ENCODE measurements at regions not wholly inside any gene's neighbourhood (a gene's known extent, or its start where the extent isn't known, plus 50 kb on each side); places are given as distances from the start of the nearest gene placed in this dataset.

DNA sequence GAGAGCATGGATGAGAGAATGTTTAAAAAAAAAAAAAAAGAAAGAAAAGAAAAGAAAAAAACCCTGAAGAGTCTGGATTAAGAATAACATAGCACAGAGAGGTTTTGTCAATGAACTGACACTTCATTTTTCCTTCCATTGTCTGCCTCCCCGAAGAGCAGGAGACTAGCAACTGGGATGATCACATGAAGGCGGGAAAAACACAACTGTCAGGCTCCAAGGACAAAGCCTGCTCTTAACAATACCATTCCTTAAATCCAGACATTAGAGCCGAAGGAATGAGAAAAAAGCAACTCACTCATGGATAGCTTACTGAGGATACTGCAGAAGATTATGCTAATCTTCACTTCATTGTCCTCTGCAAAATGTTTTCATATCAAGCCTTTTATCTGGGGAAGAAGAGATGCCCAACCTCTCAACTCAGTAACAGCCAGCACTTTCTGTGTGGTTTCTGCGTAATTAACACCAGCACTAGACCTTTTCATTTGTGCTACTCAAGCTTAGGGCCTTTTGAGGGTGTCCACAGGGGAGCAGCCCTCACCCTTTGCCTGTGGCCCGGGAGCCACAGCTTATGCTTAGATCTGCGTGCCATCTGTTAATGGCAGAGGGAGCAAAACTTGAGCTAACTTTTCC lies 182.3 kb downstream of the BARHL2 start:
- TF ChIP-seq, protein P1, sequence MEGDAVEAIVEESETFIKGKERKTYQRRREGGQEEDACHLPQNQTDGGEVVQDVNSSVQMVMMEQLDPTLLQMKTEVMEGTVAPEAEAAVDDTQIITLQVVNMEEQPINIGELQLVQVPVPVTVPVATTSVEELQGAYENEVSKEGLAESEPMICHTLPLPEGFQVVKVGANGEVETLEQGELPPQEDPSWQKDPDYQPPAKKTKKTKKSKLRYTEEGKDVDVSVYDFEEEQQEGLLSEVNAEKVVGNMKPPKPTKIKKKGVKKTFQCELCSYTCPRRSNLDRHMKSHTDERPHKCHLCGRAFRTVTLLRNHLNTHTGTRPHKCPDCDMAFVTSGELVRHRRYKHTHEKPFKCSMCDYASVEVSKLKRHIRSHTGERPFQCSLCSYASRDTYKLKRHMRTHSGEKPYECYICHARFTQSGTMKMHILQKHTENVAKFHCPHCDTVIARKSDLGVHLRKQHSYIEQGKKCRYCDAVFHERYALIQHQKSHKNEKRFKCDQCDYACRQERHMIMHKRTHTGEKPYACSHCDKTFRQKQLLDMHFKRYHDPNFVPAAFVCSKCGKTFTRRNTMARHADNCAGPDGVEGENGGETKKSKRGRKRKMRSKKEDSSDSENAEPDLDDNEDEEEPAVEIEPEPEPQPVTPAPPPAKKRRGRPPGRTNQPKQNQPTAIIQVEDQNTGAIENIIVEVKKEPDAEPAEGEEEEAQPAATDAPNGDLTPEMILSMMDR (IDR thresholded peaks at IDR 0.05; ENCODE audit: poor library complexity) = no peak
- no peak for TF ChIP-seq EZH2 (IDR thresholded peaks at IDR 0.05; ENCODE audit: borderline replicate concordance)
- H3K79me2 ChIP-seq = no peaks in the 10 kb centered on the region
- no peak overlapping the region for H2AFZ ChIP-seq
- H3K4me3 ChIP-seq = no peak overlapping the region
- 56% methylated on average over 6 of the region's 6 CpGs for WGBS (ENCODE audit: low lambda C conversion rate, missing lambda C conversion rate)
- DNase-seq (ENCODE audit: low spot score) = no peak
- no peaks in the 10 kb centered on the region for H3K9me3 ChIP-seq (ENCODE audit: low read depth)
- no peaks in the 10 kb centered on the region for H3K27me3 ChIP-seq
- no peaks in the 10 kb centered on the region for H3K36me3 ChIP-seq (replicated peaks; ENCODE audit: insufficient read depth, low read depth)
- no peaks in the 10 kb centered on the region for H3K4me1 ChIP-seq (ENCODE audit: insufficient read depth)
- H4K20me1 ChIP-seq (ENCODE audit: insufficient read depth, poor library complexity, severe bottlenecking) = no peaks in the 10 kb centered on the region
- no peaks in the 10 kb centered on the region for H3K9me2 ChIP-seq (replicated peaks; ENCODE audit: insufficient read depth)
- H3K4me2 ChIP-seq = no peak overlapping the region
- H3K27ac ChIP-seq = no peak overlapping the region

DNA sequence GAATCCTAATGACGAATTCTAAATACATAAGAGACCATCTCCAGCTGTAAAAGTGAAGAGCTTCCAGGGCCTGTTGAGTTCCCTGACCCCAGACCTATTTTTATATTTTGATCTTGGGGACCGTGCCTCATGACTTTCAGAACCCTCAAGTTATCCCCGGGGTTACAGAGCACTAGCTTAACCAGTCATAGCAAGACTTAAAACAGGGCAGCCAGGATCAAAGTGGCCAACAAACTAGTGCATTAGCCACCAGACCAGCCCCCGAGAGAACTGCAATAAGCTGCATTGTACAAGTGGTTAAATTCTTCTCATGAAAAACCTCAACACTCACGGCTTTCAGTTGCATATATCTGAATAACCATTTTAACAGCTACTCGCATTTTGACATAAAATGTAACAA lies 183.0 kb downstream of the BARHL2 start:
- DNase-seq (ENCODE audit: low spot score) = no peak
- no peaks in the 10 kb centered on the region for H3K36me3 ChIP-seq (replicated peaks; ENCODE audit: insufficient read depth, low read depth)
- H3K79me2 ChIP-seq = no peaks in the 10 kb centered on the region
- no peak overlapping the region for H3K27ac ChIP-seq
- no peaks in the 10 kb centered on the region for H3K27me3 ChIP-seq
- no peaks in the 10 kb centered on the region for H4K20me1 ChIP-seq (ENCODE audit: insufficient read depth, poor library complexity, severe bottlenecking)
- no peak overlapping the region for H2AFZ ChIP-seq
- H3K9me2 ChIP-seq (replicated peaks; ENCODE audit: insufficient read depth) = no peaks in the 10 kb centered on the region
- no peaks in the 10 kb centered on the region for H3K9me3 ChIP-seq (ENCODE audit: low read depth)
- TF ChIP-seq EZH2phosphoT487 (IDR thresholded peaks at IDR 0.05; ENCODE audit: low read depth, severe bottlenecking, unreplicated experiment) (no peak), EZH2 (IDR thresholded peaks at IDR 0.05; ENCODE audit: borderline replicate concordance) (no peak)
- TF ChIP-seq, protein P1 (IDR thresholded peaks at IDR 0.05; ENCODE audit: poor library complexity) = no peak
- H3K4me1 ChIP-seq (ENCODE audit: insufficient read depth) = no peaks in the 10 kb centered on the region
- WGBS (ENCODE audit: low lambda C conversion rate, missing lambda C conversion rate) = 66% methylated on average over 6 of the region's 6 CpGs
- no peak overlapping the region for H3K4me2 ChIP-seq
- H3K4me3 ChIP-seq = no peak overlapping the region

DNA sequence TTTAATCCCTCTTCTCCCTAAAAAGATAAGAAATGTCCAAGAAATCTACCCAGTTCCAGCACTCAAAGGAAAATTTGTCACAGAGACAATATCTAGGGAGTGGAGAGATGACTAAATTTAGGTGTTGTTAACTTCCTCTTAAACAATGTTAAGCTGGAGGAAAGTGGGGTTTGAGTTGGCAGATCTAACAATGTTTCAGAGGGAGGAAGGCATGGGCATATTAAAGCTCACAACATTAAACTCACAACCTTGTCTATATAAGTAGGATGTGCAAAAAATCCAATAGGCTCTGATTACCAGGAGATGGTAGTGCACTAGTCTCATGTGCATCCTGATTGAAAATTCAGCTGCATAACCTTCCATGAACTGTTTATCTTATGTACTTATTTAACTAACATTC lies 190.1 kb downstream of the BARHL2 start:
- Histone ChIP-seq H4K20me1 (ENCODE audit: insufficient read depth, poor library complexity, severe bottlenecking) (no peaks in the 10 kb centered on the region), H3K27ac (no peak overlapping the region), H3K4me2 (no peak overlapping the region), H2AFZ (no peak overlapping the region), H3K4me3 (no peak overlapping the region), H3K36me3 (replicated peaks; ENCODE audit: insufficient read depth, low read depth) (no peaks in the 10 kb centered on the region), H3K9me3 (ENCODE audit: low read depth) (no peaks in the 10 kb centered on the region), H3K27me3 (no peaks in the 10 kb centered on the region), H3K9me2 (replicated peaks; ENCODE audit: insufficient read depth) (no peaks in the 10 kb centered on the region), H3K4me1 (ENCODE audit: insufficient read depth) (no peaks in the 10 kb centered on the region), H3K79me2 (no peaks in the 10 kb centered on the region)
- no peak for DNase-seq (ENCODE audit: low spot score)
- no peak for TF ChIP-seq EZH2 (IDR thresholded peaks at IDR 0.05; ENCODE audit: borderline replicate concordance)

DNA sequence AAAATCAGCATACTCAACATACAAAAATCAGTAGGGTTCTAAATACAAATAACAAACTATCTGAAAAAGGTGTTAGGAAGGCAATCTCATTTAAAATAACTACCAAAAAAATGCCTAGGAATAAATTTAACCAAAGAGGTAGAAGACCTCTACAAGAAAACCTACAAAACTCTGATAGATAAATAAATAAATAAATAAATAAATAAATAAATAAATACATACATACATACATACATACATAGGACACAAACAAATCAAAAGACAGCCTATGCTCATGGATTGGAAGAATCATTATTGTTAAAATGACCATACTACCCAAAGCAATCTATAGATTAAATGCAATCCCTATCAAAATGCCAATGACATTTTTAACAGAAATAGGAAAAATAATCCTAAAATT lies 194.7 kb downstream of the BARHL2 start:
- Histone ChIP-seq H3K27me3 (no peaks in the 10 kb centered on the region), H4K20me1 (ENCODE audit: insufficient read depth, poor library complexity, severe bottlenecking) (no peaks in the 10 kb centered on the region), H2AFZ (no peak overlapping the region), H3K27ac (no peak overlapping the region), H3K4me2 (no peak overlapping the region), H3K36me3 (replicated peaks; ENCODE audit: insufficient read depth, low read depth) (no peaks in the 10 kb centered on the region), H3K79me2 (no peaks in the 10 kb centered on the region), H3K4me3 (no peak overlapping the region), H3K9me3 (ENCODE audit: low read depth) (no peaks in the 10 kb centered on the region), H3K4me1 (ENCODE audit: insufficient read depth) (no peaks in the 10 kb centered on the region), H3K9me2 (replicated peaks; ENCODE audit: insufficient read depth) (no peaks in the 10 kb centered on the region)
- TF ChIP-seq EZH2phosphoT487 (IDR thresholded peaks at IDR 0.05; ENCODE audit: low read depth, severe bottlenecking, unreplicated experiment) = no peak
- TF ChIP-seq, protein P1 (IDR thresholded peaks at IDR 0.05; ENCODE audit: poor library complexity) = no peak
- TF ChIP-seq EZH2 (IDR thresholded peaks at IDR 0.05; ENCODE audit: borderline replicate concordance) = no peak
- no peak for DNase-seq (ENCODE audit: low spot score)
